HCT116 (cell line): ENCODE measurements at regions not wholly inside any gene's neighbourhood (a gene's known extent, or its start where the extent isn't known, plus 50 kb on each side); places are given as distances from the start of the nearest gene placed in this dataset.

Experiments
- ATAC-seq: fragments of 200-7000 bp; cut with Tn5 transposase; 2 replicates; pipeline ENCODE4 v1.9.1; 2020; ENCODE audit warnings: mild to moderate bottlenecking, moderate library complexity
- BruUV-seq: library from RNA; stranded (reverse); fragments of 400-500 nt; replicated peaks from 2 replicates; lab custom pipeline; 2021; lab: Mats Ljungman, UMichigan
- CTCF ChIA-PET: fragments of 300-600 bp; sonication (Branson Sonifier 250); formaldehyde crosslinking; loops from one replicate; lab custom pipeline; 2021; ENCODE audit warnings: antibody characterized with exemption; lab: Charles Lee
- POLR2A ChIA-PET: fragments of 300-600, 350-600 bp; sonication (Branson Sonifier 250); formaldehyde crosslinking; loops from one replicate; lab custom pipeline; 2021; ENCODE audit warnings: antibody characterized with exemption; lab: Charles Lee
- RAD21 ChIA-PET, 2 experiments: fragments of 300-600 bp; sonication (Branson Sonifier 250); formaldehyde crosslinking; loops; one replicate each; lab custom pipeline; 2023; ENCODE audit warnings: low total read pairs in 2 of 2; ENCODE audit not compliant: uncharacterized antibody in 2 of 2, unreplicated experiment in 2 of 2, low non-redundant PET in 1 of 2; lab: Charles Lee
- DNase-seq: peaks from one replicate; pipeline ENCODE4 v3.0.0-alpha.2; 2010; ENCODE audit warnings: low read depth, low spot score
- H2AFZ ChIP-seq: fragments of 200-600 bp; shearing (Covaris generic), sonication (generic); 2 replicates; pipeline ENCODE4 v1.6.1; 2017; ENCODE audit warnings: low read depth, mixed run types, mixed read lengths, antibody characterized with exemption, low read length; ENCODE audit not compliant: poor library complexity, severe bottlenecking
- H3K27ac ChIP-seq: 2 replicates; pipeline ENCODE4 v1.5.1; 2012; ENCODE audit warnings: low read depth, low read length
- H3K27me3 ChIP-seq: fragments of 200-600 bp; sonication (generic); 2 replicates; pipeline ENCODE4 v1.6.1; 2016; ENCODE audit warnings: mixed run types, low read length, mixed read lengths; ENCODE audit not compliant: insufficient read depth
- H3K36me3 ChIP-seq, 2 experiments: fragments of 200-500 bp in 1 of 2; fragments of 200-600 bp in 1 of 2; sonication (Bioruptor generic) in 1 of 2; sonication (generic) in 1 of 2; 2 replicates each; pipeline versions ENCODE4 v1.5.1 to v1.6.1; 2014 to 2016; ENCODE audit warnings: low read length in 2 of 2, inconsistent platforms in 1 of 2, mixed read lengths in 1 of 2, mixed run types in 1 of 2; ENCODE audit not compliant: insufficient read depth in 2 of 2, control insufficient read depth in 1 of 2
- H3K4me1 ChIP-seq, 2 experiments: fragments of 200-600 bp in 1 of 2; sonication (generic) in 1 of 2; 2 replicates each; pipeline versions ENCODE4 v1.5.1 to v1.6.1; 2012 to 2017; ENCODE audit warnings: low read length in 2 of 2, inconsistent platforms in 1 of 2, mild to moderate bottlenecking in 1 of 2, mixed read lengths in 1 of 2, mixed run types in 1 of 2, moderate library complexity in 1 of 2; ENCODE audit not compliant: insufficient read depth in 2 of 2, control insufficient read depth in 1 of 2
- H3K4me2 ChIP-seq: fragments of 200-600 bp; sonication (generic); 2 replicates; pipeline ENCODE4 v1.6.1; 2017; ENCODE audit warnings: mixed run types, low read length, mixed read lengths
- H3K4me3 ChIP-seq, 2 experiments: fragments of 200-600 bp in 1 of 2; sonication (generic) in 1 of 2; replicated peaks in 1 of 2; 2 replicates each; pipeline ENCODE4 v1.5.1; 2011 to 2016; ENCODE audit warnings: low read length in 2 of 2, control low read depth in 1 of 2, low read depth in 1 of 2, mild to moderate bottlenecking in 1 of 2, mixed read lengths in 1 of 2, mixed run types in 1 of 2
- H3K79me2 ChIP-seq: fragments of 200-600 bp; sonication (generic); 2 replicates; pipeline ENCODE4 v1.6.1; 2017; ENCODE audit warnings: mild to moderate bottlenecking, mixed run types, low read length, moderate library complexity, mixed read lengths; ENCODE audit not compliant: insufficient read depth
- H3K9ac ChIP-seq: fragments of 200-600 bp; sonication (generic); 2 replicates; pipeline ENCODE4 v1.6.1; 2016; ENCODE audit warnings: low read length, mixed read lengths
- H3K9me2 ChIP-seq: fragments of 200-600 bp; sonication (generic), shearing (Covaris generic); 2 replicates; pipeline ENCODE4 v1.6.1; 2017; ENCODE audit warnings: mixed run types, mild to moderate bottlenecking, moderate library complexity; ENCODE audit not compliant: insufficient read depth
- H3K9me3 ChIP-seq, 2 experiments: fragments of 200-500 bp in 1 of 2; fragments of 200-600 bp in 1 of 2; sonication (Bioruptor generic) in 1 of 2; sonication (generic) in 1 of 2; 2 replicates each; pipeline ENCODE4 v1.6.1; 2014 to 2017; ENCODE audit warnings: low read length in 2 of 2, mixed read lengths in 2 of 2, inconsistent platforms in 1 of 2, low read depth in 1 of 2, mild to moderate bottlenecking in 1 of 2, mixed run types in 1 of 2, moderate library complexity in 1 of 2; ENCODE audit not compliant: control insufficient read depth in 1 of 2, insufficient read depth in 1 of 2
- H4K20me1 ChIP-seq: fragments of 200-600 bp; sonication (generic), shearing (Covaris generic); 2 replicates; pipeline ENCODE4 v1.6.1; 2017; ENCODE audit warnings: mixed run types, mild to moderate bottlenecking, moderate library complexity; ENCODE audit not compliant: insufficient read depth
- CEBPB ChIP-seq: IDR thresholded peaks from 2 replicates; pipeline ENCODE4 v1.6.1; 2012; ENCODE audit warnings: low read depth
- CTCF ChIP-seq, 3 experiments: fragments of 200-600 bp in 1 of 3; sonication (generic) in 1 of 3; IDR thresholded peaks in 2 of 3; conservative IDR thresholded peaks in 1 of 3; 2 replicates each; pipeline ENCODE4 v1.5.1; 2012 to 2017; ENCODE audit warnings: low read depth in 2 of 3, low read length in 2 of 3, antibody characterized with exemption in 1 of 3, borderline replicate concordance in 1 of 3, control low read depth in 1 of 3, mild to moderate bottlenecking in 1 of 3, mixed read lengths in 1 of 3, mixed run types in 1 of 3, moderate library complexity in 1 of 3; ENCODE audit not compliant: insufficient read depth in 1 of 3
- EGR1 ChIP-seq: IDR thresholded peaks from 2 replicates; pipeline ENCODE4 v1.6.1; 2012; ENCODE audit warnings: low read depth
- EZH2 ChIP-seq: fragments of 200-600 bp; sonication (generic); IDR thresholded peaks from 2 replicates; pipeline ENCODE4 v1.6.1; 2017; ENCODE audit warnings: antibody characterized with exemption, mixed run types
- MAX ChIP-seq: IDR thresholded peaks from 2 replicates; pipeline ENCODE4 v1.6.1; 2012
- POLR2A ChIP-seq: IDR thresholded peaks from 2 replicates; pipeline ENCODE4 v1.7.0; 2011; ENCODE audit warnings: borderline replicate concordance; ENCODE audit not compliant: insufficient read depth, insufficient read length; ENCODE audit errors: extremely low read depth
- POLR2AphosphoS5 ChIP-seq: IDR thresholded peaks from 2 replicates; pipeline ENCODE4 v1.6.1; 2011; ENCODE audit warnings: mild to moderate bottlenecking, low read depth, low read length, moderate library complexity
- RAD21 ChIP-seq: IDR thresholded peaks from 2 replicates; pipeline ENCODE4 v1.6.1; 2012; ENCODE audit warnings: low read depth, mild to moderate bottlenecking
- SIN3A ChIP-seq: IDR thresholded peaks from 2 replicates; pipeline ENCODE4 v1.6.1; 2012; ENCODE audit warnings: low read depth
- SP1 ChIP-seq: IDR thresholded peaks from 2 replicates; pipeline ENCODE4 v1.6.1; 2012; ENCODE audit warnings: low read depth
- SRF ChIP-seq: IDR thresholded peaks from 2 replicates; pipeline ENCODE4 v1.6.1; 2012; ENCODE audit warnings: low read depth
- YY1 ChIP-seq: IDR thresholded peaks from 2 replicates; pipeline ENCODE4 v1.6.1; 2011; ENCODE audit warnings: low read length, low read depth, moderate library complexity, mild to moderate bottlenecking; ENCODE audit not compliant: insufficient replicate concordance; ENCODE audit errors: extremely low read depth
- ZFX ChIP-seq: fragments of 450-650 bp; IDR thresholded peaks from 2 replicates; pipeline ENCODE4 v1.6.1; 2017
- intact Hi-C: fragments of 100-400 bp; cut with micrococcal nuclease; formaldehyde crosslinking; loops from 2 replicates; pipeline ENCODE4 v1.10.0; 2022

- no peak for DNase-seq
- CTCF ChIA-PET: no interaction called here
- H3K9me2 ChIP-seq: no peaks in the 10 kb centered on the region
- no peak for TF ChIP-seq EGR1
- no peak for TF ChIP-seq RAD21
- TF ChIP-seq SP1: no peak
- TF ChIP-seq POLR2AphosphoS5: no peak
- no peak for TF ChIP-seq MAX
- TF ChIP-seq POLR2A: no peak
- TF ChIP-seq CEBPB: no peak
- no peak for TF ChIP-seq EZH2
- TF ChIP-seq SIN3A: no peak
- no peak for TF ChIP-seq SRF
- no peak for TF ChIP-seq CTCF (IDR thresholded peaks at IDR 0.05 in 2 of 3, conservative IDR thresholded peaks at IDR 0.05 in 1 of 3; ENCODE audit: borderline replicate concordance in 1 of 3, insufficient read depth in 1 of 3, low read depth in 2 of 3, low read length in 2 of 3)
- no peak for TF ChIP-seq ZFX
- TF ChIP-seq YY1: no peak
- H3K27ac ChIP-seq: no peak overlapping the region
- intact Hi-C loops: no loop called here
- POLR2A ChIA-PET: no interaction called here
- H3K9me3 ChIP-seq: peaks cover 0 to 3% of the 10 kb centered on the region in 2 experiments; a peak in 1 of 4 replicates
- no peak overlapping the region for H3K9ac ChIP-seq
- no peaks in the 10 kb centered on the region for H4K20me1 ChIP-seq
- BruUV-seq: no TSS peak
- no peaks in the 10 kb centered on the region for H3K4me1 ChIP-seq
- ATAC-seq: no peak
- H3K36me3 ChIP-seq: no peaks in the 10 kb centered on the region
- no peaks in the 10 kb centered on the region; the same call in 1 of the 2 replicates for H3K27me3 ChIP-seq
- RAD21 ChIA-PET: no interaction called here
- no peak overlapping the region for H3K4me2 ChIP-seq
- H3K4me3 ChIP-seq: no peak overlapping the region
- no peak overlapping the region for H2AFZ ChIP-seq
- H3K79me2 ChIP-seq: no peaks in the 10 kb centered on the region
Measured at GRCh38 chr5:111635151-111635902, 121.7 kb downstream of the NREP start.
